ENCODE measurements at regions not wholly inside any gene's neighbourhood (a gene's known extent, or its start where the extent isn't known, plus 50 kb on each side); places are given as distances from the start of the nearest gene placed in this dataset.

DNA sequence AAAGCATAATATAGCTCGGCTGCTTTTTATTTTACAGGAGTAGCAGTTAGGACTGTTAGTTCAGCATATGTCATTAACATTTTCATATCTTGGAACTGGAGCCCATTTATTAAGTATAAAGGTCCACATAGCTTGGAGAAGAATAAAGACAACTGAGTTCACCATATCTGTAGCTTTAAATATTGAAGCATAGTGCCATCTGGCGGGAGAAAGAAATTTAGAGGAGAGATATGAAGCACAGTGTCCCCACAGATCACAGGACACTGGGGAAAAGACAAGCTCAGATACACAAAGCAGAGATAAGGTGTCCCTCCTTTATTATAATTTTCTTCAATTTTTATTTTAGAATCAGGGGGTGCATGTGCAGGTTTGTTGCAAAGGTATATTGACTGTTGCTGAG, 104.7 kb upstream of the FREM2 start:
- Mint-ChIP-seq H3K4me3 (no peak overlapping the region), H3K36me3 (ENCODE audit: insufficient read depth in 2 of 2) (no peaks in the 10 kb centered on the region), H3K27me3 (ENCODE audit: low read depth) (peaks cover 10% of the 10 kb centered on the region), H3K9me3 (peaks cover 0 to 2% of the 10 kb centered on the region in 2 donors), H3K27ac (no peak overlapping the region), H3K4me1 (ENCODE audit: low read depth) (no peaks in the 10 kb centered on the region)
- ATAC-seq (replicated peaks in 1 of 2) (peak in 1 of 2 donors; percentile 44), DNase-seq (peak in 1 of 2 donors; percentile 4)

DNA sequence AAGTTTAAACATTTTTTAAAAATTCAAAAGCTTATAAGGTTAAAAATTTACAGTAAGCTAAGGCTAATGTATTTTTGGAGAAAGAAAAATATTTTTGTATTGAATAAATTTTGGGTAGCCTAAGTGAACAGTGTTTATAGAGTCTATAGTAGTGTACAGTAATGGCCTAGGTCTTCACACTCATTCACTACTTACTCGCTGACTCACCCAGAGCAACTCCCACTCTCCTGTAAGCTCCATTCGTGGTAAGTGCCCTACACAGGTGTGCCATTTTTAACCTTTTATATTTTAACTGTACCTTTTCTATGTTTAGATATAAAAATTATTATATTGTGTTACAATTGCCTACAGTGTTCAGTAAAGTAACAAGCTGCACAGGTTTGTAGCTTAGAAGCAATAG, 96.6 kb upstream of the FREM2 start:
- Mint-ChIP-seq H3K27me3 (ENCODE audit: low read depth) (peaks cover 13% of the 10 kb centered on the region), H3K36me3 (ENCODE audit: insufficient read depth in 2 of 2) (no peaks in the 10 kb centered on the region), H3K9me3 (peaks cover 2 to 7% of the 10 kb centered on the region in 2 donors), H3K4me3 (no peak overlapping the region), H3K27ac (no peak overlapping the region), H3K4me1 (ENCODE audit: low read depth) (no peaks in the 10 kb centered on the region)
- DNase-seq (no peak), ATAC-seq (replicated peaks in 1 of 2) (no peak)

DNA sequence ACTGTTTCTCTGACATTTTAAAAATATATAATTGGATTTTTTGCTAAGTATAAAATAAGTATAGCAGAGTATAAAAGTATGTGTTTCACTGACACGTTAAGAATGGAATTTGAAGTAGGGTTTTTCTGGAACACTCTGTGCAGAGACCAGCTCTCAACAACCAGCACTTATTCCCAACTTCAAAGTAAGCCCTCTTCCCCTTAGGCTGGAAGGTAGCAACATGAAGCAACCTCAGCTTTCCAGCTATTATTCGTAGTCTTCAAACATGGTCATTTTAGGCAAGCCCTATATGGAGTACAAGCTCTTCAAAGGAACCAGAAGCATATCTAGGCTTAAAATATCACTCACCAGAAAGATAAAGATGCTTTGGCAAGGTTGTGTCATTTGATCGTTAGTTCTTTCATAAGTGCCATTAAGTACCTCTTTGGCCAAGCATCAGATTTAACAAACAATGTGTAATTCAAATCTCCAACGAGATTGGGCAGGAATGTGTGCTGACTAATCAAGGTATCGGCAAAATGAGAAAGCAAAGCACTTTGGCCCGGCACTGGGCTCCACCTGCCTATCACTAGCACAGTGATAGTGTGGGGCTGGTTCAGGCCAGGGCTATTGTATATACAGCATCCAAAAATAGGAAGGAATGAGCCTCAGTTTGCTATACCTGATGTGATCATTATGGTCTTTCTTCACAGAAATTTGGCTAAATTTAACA, 95.9 kb upstream of the FREM2 start:
- no peak for ATAC-seq (replicated peaks in 1 of 2)
- no peak overlapping the region for H3K27ac Mint-ChIP-seq
- H3K4me1 Mint-ChIP-seq (ENCODE audit: low read depth), result no peaks in the 10 kb centered on the region

DNA sequence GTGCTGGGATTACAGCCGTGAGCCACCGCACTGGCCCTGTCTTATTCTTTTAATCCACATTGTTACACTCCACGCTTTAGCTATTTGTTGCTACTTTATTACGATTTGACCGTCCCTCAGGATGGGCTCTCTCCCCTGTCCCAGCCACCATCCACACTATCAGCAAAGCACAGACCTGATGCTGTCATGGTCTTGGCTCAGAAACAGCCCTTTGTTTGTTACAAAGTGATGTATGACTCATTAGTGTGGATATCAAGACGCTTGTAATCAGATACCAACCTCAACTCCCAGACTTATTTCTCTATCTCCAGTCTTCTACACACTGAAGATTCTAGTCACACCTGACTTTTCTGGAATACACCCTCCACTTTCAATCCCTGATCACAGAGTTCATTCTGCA, 84.6 kb upstream of the FREM2 start:
- Mint-ChIP-seq H3K9me3 (peaks cover 1 to 3% of the 10 kb centered on the region in 2 donors), H3K36me3 (ENCODE audit: insufficient read depth in 2 of 2) (no peaks in the 10 kb centered on the region), H3K27me3 (ENCODE audit: low read depth) (peaks cover 14% of the 10 kb centered on the region), H3K4me3 (no peak overlapping the region), H3K4me1 (ENCODE audit: low read depth) (no peaks in the 10 kb centered on the region), H3K27ac (no peak overlapping the region)
- DNase-seq, result no peak
- no peak for ATAC-seq (replicated peaks in 1 of 2)

More for the DNA sequence above, 95.9 kb upstream of the FREM2 start:
- Mint-ChIP-seq H3K4me3 (no peak overlapping the region), H3K36me3 (ENCODE audit: insufficient read depth in 2 of 2) (no peaks in the 10 kb centered on the region), H3K27me3 (ENCODE audit: low read depth) (peaks cover 14% of the 10 kb centered on the region), H3K9me3 (peaks cover 2 to 7% of the 10 kb centered on the region in 2 donors)
- no peak for DNase-seq

DNA sequence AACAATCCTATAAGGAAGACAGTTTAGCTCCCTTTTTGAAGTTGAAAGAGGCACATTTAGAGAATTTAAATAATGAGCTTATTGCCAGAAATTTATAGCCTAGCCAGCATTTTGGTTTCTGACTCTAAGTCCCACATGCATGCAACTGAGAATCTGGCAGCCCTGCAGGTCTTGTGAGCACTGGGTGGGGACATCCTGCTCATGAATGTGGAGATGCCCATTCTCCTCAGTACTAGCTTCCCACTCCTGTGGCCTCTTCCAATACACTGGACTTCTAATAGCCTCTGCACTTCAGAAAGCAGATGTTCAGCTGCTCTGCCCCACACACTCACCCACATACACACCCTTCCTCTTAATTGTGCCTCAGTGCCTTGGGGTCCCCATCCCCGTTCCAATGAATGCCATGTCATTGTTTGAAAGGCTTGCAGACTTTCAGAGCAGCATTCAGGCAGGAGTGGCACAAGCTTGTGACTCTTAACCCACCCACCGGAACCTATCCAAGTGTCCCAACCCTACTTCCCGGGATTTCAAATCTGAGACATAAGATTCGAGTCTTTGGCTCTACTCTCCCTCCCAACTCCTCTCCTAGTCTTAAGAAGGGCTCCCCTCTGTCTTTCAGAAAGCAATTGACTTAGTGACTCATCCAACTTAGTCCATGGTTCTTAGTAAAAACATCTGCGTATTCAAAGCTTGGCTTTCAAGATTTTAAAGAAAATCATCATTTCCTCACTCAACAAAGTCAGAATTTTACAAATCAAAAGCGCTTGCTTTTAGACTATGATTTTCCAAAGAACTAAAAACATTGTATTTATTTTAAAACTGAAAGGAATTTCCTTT, 80.0 kb upstream of the FREM2 start:
- Mint-ChIP-seq H3K27ac (no peak overlapping the region), H3K27me3 (ENCODE audit: low read depth) (no peaks in the 10 kb centered on the region), H3K36me3 (ENCODE audit: insufficient read depth in 2 of 2) (no peaks in the 10 kb centered on the region), H3K4me3 (no peak overlapping the region), H3K4me1 (ENCODE audit: low read depth) (no peaks in the 10 kb centered on the region), H3K9me3 (no peaks in the 10 kb centered on the region)
- ATAC-seq (replicated peaks in 1 of 2) (no peak), DNase-seq (no peak)

DNA sequence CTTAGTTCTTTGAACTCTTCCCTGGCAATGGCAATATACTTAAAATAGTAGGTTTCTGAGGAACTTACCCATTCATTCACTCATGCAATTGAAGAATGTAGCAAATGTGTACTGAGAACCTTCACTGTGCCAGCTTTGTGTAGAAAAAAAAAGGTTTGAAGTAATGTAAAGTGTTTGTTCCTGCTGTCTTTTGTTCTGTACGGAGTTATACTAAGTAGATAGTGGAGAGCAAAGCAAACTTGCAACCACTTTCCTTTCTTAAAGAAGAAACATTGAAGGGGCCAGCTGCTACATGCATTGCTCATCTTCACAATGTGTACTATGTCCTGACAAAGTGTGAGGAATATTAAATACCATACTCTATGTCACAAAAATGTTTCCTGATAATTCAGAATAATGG, 68.9 kb upstream of the FREM2 start:
- H3K9me3 Mint-ChIP-seq, result no peaks in the 10 kb centered on the region
- no peak for ATAC-seq (replicated peaks in 1 of 2)
- no peak overlapping the region for H3K4me3 Mint-ChIP-seq
- H3K36me3 Mint-ChIP-seq (ENCODE audit: insufficient read depth in 2 of 2), result no peaks in the 10 kb centered on the region
- no peak for DNase-seq
- H3K4me1 Mint-ChIP-seq (ENCODE audit: low read depth), result no peaks in the 10 kb centered on the region
- H3K27ac Mint-ChIP-seq, result no peak overlapping the region
- peaks cover 5% of the 10 kb centered on the region for H3K27me3 Mint-ChIP-seq (ENCODE audit: low read depth)

DNA sequence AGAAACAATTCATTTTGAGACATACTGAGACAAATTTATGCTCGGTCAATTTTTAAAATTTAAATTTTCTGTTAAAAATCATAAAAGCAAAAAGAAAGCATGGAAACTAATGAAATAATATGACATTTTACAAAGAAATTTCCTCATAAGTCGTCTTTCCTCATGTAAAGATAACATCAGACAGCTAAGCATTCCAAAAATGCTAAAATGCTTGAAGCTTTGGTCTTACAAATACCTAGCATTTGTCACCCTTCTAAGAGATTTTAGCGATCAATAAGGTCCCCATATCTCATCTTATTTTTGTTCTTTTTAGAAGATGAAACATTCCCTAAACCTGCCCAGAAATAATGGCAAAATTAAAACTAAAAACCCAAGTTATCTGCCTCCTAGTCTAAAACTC, 68.5 kb upstream of the FREM2 start:
- Mint-ChIP-seq H3K36me3 (ENCODE audit: insufficient read depth in 2 of 2) (no peaks in the 10 kb centered on the region), H3K27ac (no peak overlapping the region), H3K4me3 (no peak overlapping the region), H3K9me3 (no peaks in the 10 kb centered on the region), H3K4me1 (ENCODE audit: low read depth) (no peaks in the 10 kb centered on the region), H3K27me3 (ENCODE audit: low read depth) (peaks cover 5% of the 10 kb centered on the region)
- no peak for DNase-seq
- no peak for ATAC-seq (replicated peaks in 1 of 2)

DNA sequence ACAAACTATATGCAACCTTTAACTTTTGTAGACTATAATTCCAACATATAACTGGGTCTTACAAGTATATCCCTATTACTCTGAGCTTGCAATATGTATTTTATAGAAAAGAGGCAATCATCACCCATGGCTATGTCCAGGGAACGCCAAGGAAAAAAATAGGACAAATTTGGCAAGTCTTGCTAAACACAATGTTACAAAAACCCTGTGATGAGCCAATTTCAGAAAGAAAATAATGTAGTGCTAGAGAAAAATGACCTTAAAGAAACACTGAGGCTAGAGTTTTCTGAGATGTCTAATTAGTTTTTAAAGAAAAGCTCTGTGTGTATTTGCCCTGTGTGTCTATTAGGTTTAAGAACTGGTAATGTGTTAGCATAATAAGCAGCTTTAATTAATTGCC, 68.0 kb upstream of the FREM2 start:
- H3K36me3 Mint-ChIP-seq (ENCODE audit: insufficient read depth in 2 of 2), result no peaks in the 10 kb centered on the region
- peaks cover 5% of the 10 kb centered on the region for H3K27me3 Mint-ChIP-seq (ENCODE audit: low read depth)
- H3K4me3 Mint-ChIP-seq, result no peak overlapping the region
- H3K4me1 Mint-ChIP-seq (ENCODE audit: low read depth), result no peaks in the 10 kb centered on the region
- DNase-seq, result no peak
- H3K9me3 Mint-ChIP-seq, result no peaks in the 10 kb centered on the region
- no peak overlapping the region for H3K27ac Mint-ChIP-seq
- ATAC-seq (replicated peaks in 1 of 2), result no peak

DNA sequence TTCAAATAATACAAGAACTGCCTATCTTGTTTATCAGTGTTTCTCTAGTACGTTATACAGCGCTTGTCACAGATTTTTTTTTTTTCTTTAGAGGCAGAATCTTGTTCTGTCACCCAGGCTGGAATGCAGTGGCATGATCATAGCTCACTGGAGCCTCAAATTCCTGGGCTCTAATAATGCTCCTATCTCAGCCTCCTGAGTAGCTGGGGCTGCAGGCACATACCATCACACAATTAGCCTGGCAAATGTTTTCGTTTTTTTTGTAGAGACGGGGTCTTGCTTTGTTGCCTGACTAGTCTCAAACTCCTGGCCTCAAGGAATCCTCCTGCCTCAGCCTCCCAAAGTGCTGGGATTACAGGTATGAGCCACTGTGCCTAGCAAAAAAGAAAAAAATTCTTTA, 66.0 kb upstream of the FREM2 start:
- Mint-ChIP-seq H3K27me3 (ENCODE audit: low read depth) (no peaks in the 10 kb centered on the region), H3K4me3 (no peak overlapping the region), H3K36me3 (ENCODE audit: insufficient read depth in 2 of 2) (no peaks in the 10 kb centered on the region), H3K27ac (no peak overlapping the region), H3K9me3 (no peaks in the 10 kb centered on the region), H3K4me1 (ENCODE audit: low read depth) (no peaks in the 10 kb centered on the region)
- DNase-seq (no peak), ATAC-seq (replicated peaks in 1 of 2) (no peak)

DNA sequence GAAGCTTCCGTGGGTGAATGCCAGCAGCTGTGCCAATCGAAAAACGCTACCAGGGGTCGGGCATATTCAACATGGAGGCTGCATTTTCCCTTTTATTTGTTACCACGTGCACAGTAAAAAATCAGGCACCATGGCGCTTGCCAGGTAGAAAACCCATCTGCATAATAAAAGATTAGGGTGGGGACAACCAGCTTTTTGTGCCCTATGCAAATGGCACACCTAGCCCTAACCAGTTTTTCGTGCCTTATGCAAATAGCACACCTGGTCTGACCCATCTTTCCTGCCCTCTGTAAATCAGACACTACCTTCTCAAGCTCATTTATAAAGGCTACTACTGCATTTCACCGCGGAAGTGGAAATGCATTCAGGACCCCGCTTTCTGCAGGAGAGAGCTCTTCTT, 62.1 kb upstream of the FREM2 start:
- Mint-ChIP-seq H3K27ac (no peak overlapping the region), H3K4me3 (no peak overlapping the region), H3K9me3 (peaks cover 0 to 2% of the 10 kb centered on the region in 2 donors), H3K36me3 (ENCODE audit: insufficient read depth in 2 of 2) (no peaks in the 10 kb centered on the region), H3K27me3 (ENCODE audit: low read depth) (no peaks in the 10 kb centered on the region), H3K4me1 (ENCODE audit: low read depth) (no peaks in the 10 kb centered on the region)
- no peak for ATAC-seq (replicated peaks in 1 of 2)
- no peak for DNase-seq

DNA sequence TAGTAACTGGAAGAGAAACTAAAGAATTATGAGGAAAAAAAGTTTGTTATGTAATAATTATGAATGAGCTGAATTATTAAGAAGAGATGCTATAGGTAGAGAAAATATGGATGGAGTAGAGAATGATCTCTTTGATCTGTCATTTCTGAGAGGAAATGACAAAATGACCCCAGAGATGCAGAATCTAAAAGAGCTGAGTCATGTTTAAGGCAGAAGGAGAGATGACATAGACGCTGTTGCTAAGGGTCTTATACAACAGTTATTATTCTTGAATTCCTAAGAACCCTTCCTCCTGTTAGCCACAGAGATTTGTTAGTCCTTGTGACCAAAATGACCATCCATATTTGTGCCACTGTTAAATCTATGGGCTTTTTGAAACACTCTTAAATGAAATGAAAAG, 58.3 kb upstream of the FREM2 start:
- H3K36me3 Mint-ChIP-seq (ENCODE audit: insufficient read depth in 2 of 2), result no peaks in the 10 kb centered on the region
- no peak overlapping the region for H3K4me3 Mint-ChIP-seq
- no peak for DNase-seq
- H3K27me3 Mint-ChIP-seq (ENCODE audit: low read depth), result no peaks in the 10 kb centered on the region
- no peak for ATAC-seq (replicated peaks in 1 of 2)
- H3K4me1 Mint-ChIP-seq (ENCODE audit: low read depth), result no peaks in the 10 kb centered on the region
- H3K9me3 Mint-ChIP-seq, result peaks cover 0 to 2% of the 10 kb centered on the region in 2 donors
- no peak overlapping the region for H3K27ac Mint-ChIP-seq

DNA sequence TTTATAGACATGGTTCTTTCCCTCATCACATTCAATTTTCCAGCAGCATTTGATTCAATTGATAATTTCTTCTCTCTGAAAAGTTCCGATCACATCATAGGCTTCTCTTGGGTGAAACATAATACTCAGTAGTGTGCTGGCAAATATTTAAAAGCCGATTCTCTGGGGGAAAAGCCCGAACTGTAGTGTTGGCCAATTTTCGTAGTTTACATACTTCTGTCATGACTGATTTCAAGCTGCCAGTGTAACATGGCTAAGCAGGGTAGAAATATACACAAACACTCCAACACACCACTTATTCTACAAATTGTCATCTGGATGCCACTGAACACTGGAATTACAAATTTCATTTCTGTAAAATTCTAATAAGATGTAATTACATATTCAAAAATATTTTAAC, 56.1 kb upstream of the FREM2 start:
- DNase-seq, result no peak
- no peak overlapping the region for H3K27ac Mint-ChIP-seq
- no peak for ATAC-seq (replicated peaks in 1 of 2)
- peaks cover 0 to 2% of the 10 kb centered on the region in 2 donors for H3K9me3 Mint-ChIP-seq
- no peak overlapping the region for H3K4me3 Mint-ChIP-seq
- H3K27me3 Mint-ChIP-seq (ENCODE audit: low read depth), result no peaks in the 10 kb centered on the region
- H3K4me1 Mint-ChIP-seq (ENCODE audit: low read depth), result no peaks in the 10 kb centered on the region
- no peaks in the 10 kb centered on the region for H3K36me3 Mint-ChIP-seq (ENCODE audit: insufficient read depth in 2 of 2)

DNA sequence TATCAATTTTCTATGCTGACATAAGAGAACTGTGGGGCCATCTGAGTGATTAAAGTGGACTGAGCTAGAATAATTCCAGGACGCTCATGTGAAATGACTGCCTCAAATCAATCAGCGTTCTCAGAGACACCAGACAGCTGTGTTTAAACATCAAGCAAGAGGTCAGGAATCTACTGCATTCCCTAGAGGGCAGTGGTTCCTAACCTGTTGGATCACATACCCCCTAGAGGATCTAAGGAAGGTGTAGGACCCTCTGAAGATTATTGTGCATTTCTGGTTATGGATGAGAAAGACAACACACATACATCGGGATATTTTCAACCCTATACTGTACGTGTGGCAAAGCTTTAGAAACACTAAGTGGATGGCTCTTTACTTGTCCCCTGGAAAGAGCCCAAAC, 51.8 kb upstream of the FREM2 start:
- Mint-ChIP-seq H3K27me3 (ENCODE audit: low read depth) (no peaks in the 10 kb centered on the region), H3K4me1 (ENCODE audit: low read depth) (no peaks in the 10 kb centered on the region), H3K9me3 (no peaks in the 10 kb centered on the region), H3K36me3 (ENCODE audit: insufficient read depth in 2 of 2) (no peaks in the 10 kb centered on the region), H3K4me3 (no peak overlapping the region), H3K27ac (no peak overlapping the region)
- ATAC-seq (replicated peaks in 1 of 2) (no peak), DNase-seq (no peak)

DNA sequence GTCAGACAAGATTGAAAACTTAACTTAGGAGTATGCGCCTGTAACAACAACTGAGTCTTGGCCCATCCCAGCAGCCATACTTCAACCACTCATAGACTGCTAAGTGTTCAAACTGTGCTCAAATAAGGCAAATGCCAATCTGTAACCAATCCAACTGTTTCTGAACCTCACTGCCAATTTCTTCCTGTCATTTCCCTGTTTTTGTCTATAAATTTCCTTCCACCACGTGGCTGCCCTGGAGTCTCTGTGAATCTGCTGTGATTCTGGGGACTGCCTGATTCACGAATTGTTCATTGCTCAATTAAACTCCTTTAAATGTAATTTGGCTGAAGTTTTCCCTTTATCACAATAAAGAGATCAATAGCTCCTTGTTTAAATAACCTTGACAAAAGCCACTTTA, 50.8 kb upstream of the FREM2 start:
- Mint-ChIP-seq H3K4me3 (no peak overlapping the region), H3K27me3 (ENCODE audit: low read depth) (no peaks in the 10 kb centered on the region), H3K27ac (no peak overlapping the region), H3K4me1 (ENCODE audit: low read depth) (no peaks in the 10 kb centered on the region), H3K9me3 (no peaks in the 10 kb centered on the region), H3K36me3 (ENCODE audit: insufficient read depth in 2 of 2) (no peaks in the 10 kb centered on the region)
- ATAC-seq (replicated peaks in 1 of 2) (no peak), DNase-seq (no peak)
